H54 (cell line): ENCODE measurements at regions not wholly inside any gene's neighbourhood (a gene's known extent, or its start where the extent isn't known, plus 50 kb on each side); places are given as distances from the start of the nearest gene placed in this dataset.
A peak's percentile ranks its signal among the peaks of the same experiment; 100 is the strongest.
"Not testable (repeated sequence)": the region's sequence is repeated elsewhere in the genome, so short reads cannot be mapped to it uniquely, and the experiment has no call there.

ENCODE experiments used
- DNase-seq: peaks from one replicate; pipeline ENCODE4 v3.0.0; 2011; ENCODE audit warnings: low spot score, mixed read lengths; ENCODE audit not compliant: insufficient read length
- FAIRE-seq: peaks from 3 replicates; lab custom pipeline; 2011; peaks lifted over from hg19 to GRCh38; lab: Jason Lieb, UNC
- POLR2A ChIP-seq: IDR thresholded peaks from 2 replicates; pipeline ENCODE4 v1.6.1; 2011; ENCODE audit warnings: low read depth, mild to moderate bottlenecking, low read length

GRCh38 chr5:44546286-44546685 is 157.1 kb upstream of the FGF10 start:
- no peak for DNase-seq
- FAIRE-seq = peak; percentile 95
- no peak for TF ChIP-seq POLR2A

GRCh38 chr5:44543511-44543910 is 154.3 kb upstream of the FGF10 start:
- TF ChIP-seq POLR2A = no peak
- no peak for FAIRE-seq

GRCh38 chr5:44542470-44542869 is 153.2 kb upstream of the FGF10 start:
- FAIRE-seq (no peak), DNase-seq (no peak)
- TF ChIP-seq POLR2A = no peak

More at GRCh38 chr5:44543511-44543910, 154.3 kb upstream of the FGF10 start:
- DNase-seq = no peak

- no peak for TF ChIP-seq POLR2A
- no peak for FAIRE-seq
- DNase-seq = no peak
Observed at GRCh38 chr5:44539602-44539919, 150.3 kb upstream of the FGF10 start.

- DNase-seq (no peak), FAIRE-seq (no peak)
- no peak for TF ChIP-seq POLR2A
Observed at GRCh38 chr5:44538797-44539601, 149.8 kb upstream of the FGF10 start.

GRCh38 chr5:44536650-44537260 is 147.5 kb upstream of the FGF10 start:
- FAIRE-seq (peak; percentile 93), DNase-seq (peak; percentile 8)
- TF ChIP-seq POLR2A = no peak

GRCh38 chr5:44535621-44536020 is 146.4 kb upstream of the FGF10 start:
- DNase-seq (no peak), FAIRE-seq (no peak)
- no peak for TF ChIP-seq POLR2A

GRCh38 chr5:44532981-44533380 is 143.8 kb upstream of the FGF10 start:
- DNase-seq (no peak), FAIRE-seq (no peak)
- TF ChIP-seq POLR2A = no peak

GRCh38 chr5:44531756-44532155 is 142.5 kb upstream of the FGF10 start:
- FAIRE-seq, DNase-seq: not testable (repeated sequence)

- FAIRE-seq = not testable (repeated sequence)
Observed at GRCh38 chr5:44530783-44531182, 141.6 kb upstream of the FGF10 start.

GRCh38 chr5:44511596-44511995 is 122.4 kb upstream of the FGF10 start:
- no peak for FAIRE-seq
- TF ChIP-seq POLR2A = no peak
- no peak for DNase-seq

More at GRCh38 chr5:44530783-44531182, 141.6 kb upstream of the FGF10 start:
- not testable (repeated sequence) for DNase-seq

GRCh38 chr5:44506561-44506960 is 117.3 kb upstream of the FGF10 start:
- TF ChIP-seq POLR2A = no peak
- DNase-seq (no peak), FAIRE-seq (no peak)

- TF ChIP-seq POLR2A = no peak
- FAIRE-seq (no peak), DNase-seq (no peak)
Observed at GRCh38 chr5:44499381-44499780, 110.2 kb upstream of the FGF10 start.

GRCh38 chr5:44497606-44498005 is 108.4 kb upstream of the FGF10 start:
- no peak for FAIRE-seq
- TF ChIP-seq POLR2A = no peak
- DNase-seq = no peak

- TF ChIP-seq POLR2A = no peak
- DNase-seq = no peak
- FAIRE-seq = no peak
Observed at GRCh38 chr5:44495280-44495679, 106.1 kb upstream of the FGF10 start.
